Islet of Langerhans (tissue), 1 donor: ENCODE measurements at regions not wholly inside any gene's neighbourhood (a gene's known extent, or its start where the extent isn't known, plus 50 kb on each side); places are given as distances from the start of the nearest gene placed in this dataset.

Experiments
- FAIRE-seq: peaks from one replicate; lab custom pipeline; 2011; peaks lifted over from hg19 to GRCh38; lab: Jason Lieb, UNC

- FAIRE-seq = no peak
Measured at GRCh38 chr1:232682248-232682647, 52.3 kb upstream of the SIPA1L2 start.

DNA sequence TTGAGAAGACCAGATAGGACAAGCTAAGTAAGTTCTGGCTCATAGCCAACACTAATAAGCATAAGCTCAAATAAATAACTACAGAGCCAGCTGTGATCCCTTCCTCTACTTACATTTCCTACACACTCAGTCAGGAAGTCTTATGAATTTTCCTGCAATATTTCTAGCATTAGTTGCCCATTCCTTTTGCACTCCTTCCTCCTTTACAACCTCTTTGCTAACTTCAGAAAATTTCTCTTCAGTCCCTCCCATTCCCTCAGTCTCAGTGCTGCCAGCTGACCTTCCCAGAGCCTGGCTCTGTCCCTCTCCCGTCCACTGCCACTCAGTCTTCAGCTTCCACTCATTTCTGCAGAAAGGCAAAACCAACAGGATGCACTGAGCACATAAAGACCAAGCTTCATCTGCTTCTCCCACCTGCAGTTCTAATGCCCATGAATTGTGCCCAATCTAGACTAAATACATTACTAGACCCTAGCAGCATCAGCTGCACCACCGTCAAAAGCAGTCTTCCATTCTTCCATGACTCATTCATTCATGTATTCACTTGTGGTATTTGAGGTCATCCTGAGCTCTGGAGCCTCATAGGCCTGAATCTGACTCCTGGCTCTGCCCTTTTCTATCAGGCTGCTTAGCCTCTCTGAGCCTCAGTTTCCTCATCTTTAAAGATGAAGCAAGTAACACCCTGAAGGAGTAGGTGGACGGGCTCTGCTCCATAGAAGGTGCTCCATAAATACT lies 54.6 kb upstream of the SIPA1L2 start:
- no peak for FAIRE-seq

- FAIRE-seq = no peak
Measured at GRCh38 chr1:232686346-232686745, 56.4 kb upstream of the SIPA1L2 start.

GRCh38 chr1:232687304-232687703 lies 57.4 kb upstream of the SIPA1L2 start:
- FAIRE-seq = no peak

GRCh38 chr1:232687728-232688127 lies 57.8 kb upstream of the SIPA1L2 start:
- FAIRE-seq = no peak

DNA sequence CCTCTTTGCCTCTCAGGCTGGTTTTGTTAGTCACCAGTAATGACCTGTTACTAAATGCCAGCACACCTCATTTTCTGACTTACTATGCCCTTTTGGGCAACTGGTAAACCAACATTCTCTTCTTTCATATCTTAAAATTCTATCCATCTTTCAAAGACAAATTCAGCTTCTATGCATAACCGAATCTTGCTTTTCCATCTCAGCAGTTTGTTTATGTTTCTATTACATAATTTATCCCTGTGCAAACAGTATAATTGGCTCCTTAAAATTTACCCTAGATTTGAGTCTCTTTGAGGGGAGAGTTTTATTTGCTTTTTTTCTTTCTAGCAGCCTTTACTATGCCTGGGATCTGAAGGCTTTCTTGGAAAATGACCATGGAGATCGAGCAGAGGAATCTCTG lies 58.5 kb upstream of the SIPA1L2 start:
- no peak for FAIRE-seq

- no peak for FAIRE-seq
Measured at GRCh38 chr1:232689711-232690110, 59.8 kb upstream of the SIPA1L2 start.

- FAIRE-seq = no peak
Measured at GRCh38 chr1:232690285-232690935, 60.5 kb upstream of the SIPA1L2 start.

GRCh38 chr1:232694475-232694874 lies 64.5 kb upstream of the SIPA1L2 start:
- no peak for FAIRE-seq

GRCh38 chr1:232695621-232696385 lies 65.9 kb upstream of the SIPA1L2 start:
- no peak for FAIRE-seq

DNA sequence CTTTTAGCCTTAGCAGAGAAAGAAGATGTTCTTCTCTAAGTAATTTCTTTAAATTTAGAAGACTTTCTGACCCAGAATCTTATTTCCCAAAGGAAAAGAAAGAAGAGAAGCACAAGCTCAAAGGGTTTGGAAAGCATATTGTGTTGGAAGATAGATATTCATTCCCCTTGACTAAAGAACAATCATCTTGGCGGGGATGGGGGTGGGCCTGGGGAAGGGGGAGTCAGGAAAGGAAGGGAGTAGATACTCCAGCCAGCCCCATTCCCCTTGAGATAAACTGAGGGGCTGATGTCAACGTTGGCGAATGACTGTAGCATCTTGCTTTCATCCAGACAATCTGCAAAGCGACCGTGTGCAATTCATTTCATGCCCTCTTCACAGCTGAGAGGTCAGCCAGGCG lies 66.5 kb upstream of the SIPA1L2 start:
- FAIRE-seq = no peak

- no peak for FAIRE-seq
Measured at GRCh38 chr1:232697187-232697822, 67.4 kb upstream of the SIPA1L2 start.

- FAIRE-seq = no peak
Measured at GRCh38 chr1:232699814-232700213, 69.9 kb upstream of the SIPA1L2 start.

- no peak for FAIRE-seq
Measured at GRCh38 chr1:232702911-232703310, 73.0 kb upstream of the SIPA1L2 start.

- no peak for FAIRE-seq
Measured at GRCh38 chr1:232704256-232704655, 74.3 kb upstream of the SIPA1L2 start.

DNA sequence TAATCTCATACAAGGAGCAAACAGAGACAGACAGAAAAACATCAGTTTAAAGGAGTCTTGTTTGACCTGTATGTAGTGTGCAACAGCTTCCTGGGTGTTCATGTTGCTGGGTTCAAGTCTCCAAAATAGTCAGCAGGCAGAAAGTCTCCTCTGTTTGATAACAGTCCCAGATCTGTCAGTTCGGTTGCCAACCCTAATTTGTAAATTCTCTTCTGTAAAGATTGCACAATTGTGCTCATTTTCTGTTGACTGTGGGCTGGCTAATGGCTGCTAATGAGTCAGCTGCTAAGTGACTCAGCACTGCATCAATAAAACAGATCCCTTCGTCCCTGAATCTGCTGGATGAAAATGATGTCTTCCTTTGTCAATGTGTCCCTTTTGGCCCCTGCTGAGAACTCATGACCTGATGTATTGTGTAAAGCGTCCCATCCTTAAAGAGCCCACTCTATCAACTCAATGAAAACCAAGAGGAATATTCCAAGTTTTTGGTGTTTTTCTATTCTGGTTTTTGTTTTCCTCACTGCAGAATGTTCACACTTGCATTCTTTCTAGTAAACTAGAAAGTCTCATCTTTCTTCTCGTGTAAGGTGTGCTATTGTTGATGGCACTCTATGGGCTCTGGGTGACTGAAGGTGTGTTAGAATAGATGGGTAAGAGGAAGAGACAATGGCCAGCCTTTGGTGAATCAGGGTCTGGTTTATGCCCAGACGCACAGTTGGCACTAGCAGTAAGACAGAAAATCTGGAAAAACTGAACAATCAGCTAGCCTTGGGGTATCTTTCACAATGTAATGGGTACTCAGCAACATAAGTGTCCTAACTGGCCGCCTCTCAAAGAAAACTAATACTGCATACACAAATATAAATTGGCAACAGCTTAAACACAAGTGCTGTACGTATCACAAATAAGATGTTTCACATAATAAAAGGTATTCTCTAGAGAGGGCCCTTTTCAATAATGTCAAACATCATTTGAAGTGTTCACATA lies 75.1 kb upstream of the SIPA1L2 start:
- peak; percentile 99 for FAIRE-seq

DNA sequence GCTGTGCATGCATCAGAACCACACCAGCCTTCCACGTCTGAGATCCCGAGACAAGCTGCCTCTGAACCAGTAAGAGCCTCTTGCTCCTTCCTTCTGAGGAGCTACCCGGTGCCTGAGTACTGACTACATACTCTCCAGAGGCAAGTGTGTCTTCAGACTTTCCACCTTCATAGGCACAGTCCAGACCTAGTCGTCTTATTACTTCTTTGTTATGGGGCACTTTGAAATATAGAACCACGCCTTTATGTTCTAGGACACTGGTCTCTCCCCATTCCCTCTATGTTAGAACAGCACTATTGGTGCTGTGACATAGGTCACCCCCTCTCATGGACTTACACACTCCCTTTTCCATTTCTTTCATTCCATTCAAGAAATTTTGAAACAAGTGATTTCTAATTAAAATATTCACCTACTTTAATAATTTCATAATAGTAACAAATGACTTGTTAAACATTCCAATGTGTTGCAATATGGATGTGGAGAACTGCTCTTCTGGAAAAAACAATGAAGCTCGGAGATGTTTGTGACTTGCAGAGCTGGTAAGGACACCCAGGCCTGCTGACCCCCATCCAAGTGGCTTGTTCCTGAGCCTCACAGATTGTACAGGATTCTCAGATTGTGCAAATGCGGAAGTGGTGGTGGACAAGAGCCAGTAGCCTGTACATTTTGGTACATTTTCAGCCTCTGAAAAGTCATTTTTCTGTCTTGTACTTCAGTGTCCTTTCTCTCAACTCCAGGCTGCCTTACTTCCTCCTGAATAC lies 76.1 kb upstream of the SIPA1L2 start:
- FAIRE-seq = no peak

DNA sequence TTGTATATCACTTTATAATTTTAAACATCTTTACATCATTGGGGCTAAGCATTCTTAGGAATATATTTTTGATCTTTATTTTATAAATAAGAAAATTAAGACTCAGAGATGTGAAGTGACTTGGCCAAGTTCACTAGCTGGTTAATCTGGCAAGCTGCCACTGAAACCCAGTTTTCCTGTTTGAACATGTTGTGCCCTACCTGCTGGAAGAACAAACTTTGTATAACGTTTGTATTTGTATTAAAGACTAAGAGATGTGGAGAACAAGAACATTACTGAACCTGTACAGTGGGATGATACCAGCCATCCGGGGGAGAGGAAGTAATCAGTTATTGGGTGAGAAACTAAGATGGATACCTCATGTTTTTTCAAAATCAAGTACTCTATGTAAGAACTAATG lies 77.2 kb upstream of the SIPA1L2 start:
- FAIRE-seq = no peak

DNA sequence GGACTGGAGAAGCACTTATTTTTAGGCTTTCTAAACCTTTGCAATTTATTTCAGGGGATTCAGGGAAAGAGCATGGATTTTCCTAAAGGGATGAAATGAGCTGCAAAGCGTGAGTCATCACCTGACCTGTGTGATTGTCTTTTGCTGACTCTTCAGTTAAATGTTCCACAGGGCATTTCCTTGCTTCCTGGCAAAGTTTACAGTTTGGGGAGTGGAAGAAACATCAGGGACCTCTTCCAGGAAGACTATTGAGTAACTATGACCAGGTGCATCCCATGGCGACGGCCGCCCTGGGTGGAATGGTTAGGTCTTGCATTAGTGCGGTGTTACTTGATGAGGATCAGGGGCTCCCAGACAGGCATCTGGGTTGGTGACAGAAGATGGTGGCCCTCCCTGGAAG lies 79.5 kb upstream of the SIPA1L2 start:
- peak; percentile 90 for FAIRE-seq

DNA sequence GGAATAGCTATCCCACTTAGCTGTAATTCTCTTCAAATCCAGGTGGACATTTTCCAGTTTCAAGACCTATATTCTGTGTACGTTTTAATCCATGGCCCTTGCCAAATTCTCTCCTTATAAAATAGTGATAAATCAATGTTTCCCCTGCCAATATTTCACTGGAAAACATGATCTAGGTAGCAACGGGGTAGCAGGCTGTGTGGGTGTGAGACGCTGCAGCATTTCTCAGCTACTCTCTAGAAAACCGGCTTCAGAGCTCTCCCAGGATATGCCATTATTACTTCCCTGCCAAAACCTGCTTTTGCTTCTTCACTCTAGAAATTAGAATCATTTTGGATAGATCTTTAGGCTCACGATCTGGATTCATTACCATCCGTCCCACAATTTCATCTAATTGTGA lies 82.1 kb upstream of the SIPA1L2 start:
- FAIRE-seq = no peak

GRCh38 chr1:232713785-232714184 lies 83.9 kb upstream of the SIPA1L2 start:
- no peak for FAIRE-seq
